ENCODE measurements at regions not wholly inside any gene's neighbourhood (a gene's known extent, or its start where the extent isn't known, plus 50 kb on each side); places are given as distances from the start of the nearest gene placed in this dataset.

DNA sequence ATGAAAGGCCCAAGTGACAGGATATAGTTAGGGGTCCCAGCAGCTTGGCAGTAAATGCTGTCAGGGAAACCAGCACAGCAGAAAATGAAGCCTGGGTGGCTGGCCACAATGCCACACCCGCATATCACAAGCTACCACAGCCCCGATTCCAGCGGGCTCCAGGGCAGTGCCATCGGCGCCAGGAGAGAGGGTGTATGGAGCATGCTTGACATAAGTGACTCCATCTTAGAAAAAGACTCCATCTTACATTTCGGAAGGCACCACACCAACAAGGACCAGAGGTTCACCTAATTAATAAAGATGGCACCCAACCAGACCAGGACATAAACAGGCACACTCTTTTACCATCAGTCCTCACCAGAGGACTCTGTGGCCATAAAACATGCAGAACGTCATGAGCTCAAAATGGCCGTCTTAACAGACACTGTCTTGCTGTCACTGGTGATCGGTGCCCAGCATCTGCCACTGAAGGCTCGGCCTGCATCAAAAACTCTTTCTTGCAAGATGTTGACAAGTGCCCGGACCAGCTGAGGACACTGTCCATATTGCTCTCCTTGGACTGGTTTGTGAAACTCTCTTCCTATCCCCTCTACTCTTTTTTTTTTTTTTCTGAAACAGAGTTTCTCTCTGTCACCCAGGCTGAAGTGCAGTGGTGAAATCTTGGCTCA lies 67.4 kb upstream of the SPIN1 start:
- WGBS, result 85% methylated on average over 11 of the region's 11 CpGs
- H3K27me3 ChIP-seq, result peaks cover 0 to 6% (median 0%) of the 10 kb centered on the region in 4 donors
- TF ChIP-seq EP300 (IDR thresholded peaks at IDR 0.05) (no peak), POLR2A (IDR thresholded peaks at IDR 0.05; ENCODE audit: low read depth) (no peak), POLR2AphosphoS5 (IDR thresholded peaks at IDR 0.05) (no peak)
- TF ChIP-seq, protein P1, sequence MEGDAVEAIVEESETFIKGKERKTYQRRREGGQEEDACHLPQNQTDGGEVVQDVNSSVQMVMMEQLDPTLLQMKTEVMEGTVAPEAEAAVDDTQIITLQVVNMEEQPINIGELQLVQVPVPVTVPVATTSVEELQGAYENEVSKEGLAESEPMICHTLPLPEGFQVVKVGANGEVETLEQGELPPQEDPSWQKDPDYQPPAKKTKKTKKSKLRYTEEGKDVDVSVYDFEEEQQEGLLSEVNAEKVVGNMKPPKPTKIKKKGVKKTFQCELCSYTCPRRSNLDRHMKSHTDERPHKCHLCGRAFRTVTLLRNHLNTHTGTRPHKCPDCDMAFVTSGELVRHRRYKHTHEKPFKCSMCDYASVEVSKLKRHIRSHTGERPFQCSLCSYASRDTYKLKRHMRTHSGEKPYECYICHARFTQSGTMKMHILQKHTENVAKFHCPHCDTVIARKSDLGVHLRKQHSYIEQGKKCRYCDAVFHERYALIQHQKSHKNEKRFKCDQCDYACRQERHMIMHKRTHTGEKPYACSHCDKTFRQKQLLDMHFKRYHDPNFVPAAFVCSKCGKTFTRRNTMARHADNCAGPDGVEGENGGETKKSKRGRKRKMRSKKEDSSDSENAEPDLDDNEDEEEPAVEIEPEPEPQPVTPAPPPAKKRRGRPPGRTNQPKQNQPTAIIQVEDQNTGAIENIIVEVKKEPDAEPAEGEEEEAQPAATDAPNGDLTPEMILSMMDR (IDR thresholded peaks at IDR 0.05), result no peak
- intact Hi-C loops (cut with DNase I), result no loop called here
- no peaks in the 10 kb centered on the region for H3K9me3 ChIP-seq
- H3K4me1 ChIP-seq, result no peaks in the 10 kb centered on the region
- H3K4me3 ChIP-seq, result no peak overlapping the region
- no peaks in the 10 kb centered on the region for H3K36me3 ChIP-seq
- no peak for DNase-seq (ENCODE audit: extremely low spot score)
- no peak overlapping the region for H3K27ac ChIP-seq (replicated peaks in 1 of 4)

DNA sequence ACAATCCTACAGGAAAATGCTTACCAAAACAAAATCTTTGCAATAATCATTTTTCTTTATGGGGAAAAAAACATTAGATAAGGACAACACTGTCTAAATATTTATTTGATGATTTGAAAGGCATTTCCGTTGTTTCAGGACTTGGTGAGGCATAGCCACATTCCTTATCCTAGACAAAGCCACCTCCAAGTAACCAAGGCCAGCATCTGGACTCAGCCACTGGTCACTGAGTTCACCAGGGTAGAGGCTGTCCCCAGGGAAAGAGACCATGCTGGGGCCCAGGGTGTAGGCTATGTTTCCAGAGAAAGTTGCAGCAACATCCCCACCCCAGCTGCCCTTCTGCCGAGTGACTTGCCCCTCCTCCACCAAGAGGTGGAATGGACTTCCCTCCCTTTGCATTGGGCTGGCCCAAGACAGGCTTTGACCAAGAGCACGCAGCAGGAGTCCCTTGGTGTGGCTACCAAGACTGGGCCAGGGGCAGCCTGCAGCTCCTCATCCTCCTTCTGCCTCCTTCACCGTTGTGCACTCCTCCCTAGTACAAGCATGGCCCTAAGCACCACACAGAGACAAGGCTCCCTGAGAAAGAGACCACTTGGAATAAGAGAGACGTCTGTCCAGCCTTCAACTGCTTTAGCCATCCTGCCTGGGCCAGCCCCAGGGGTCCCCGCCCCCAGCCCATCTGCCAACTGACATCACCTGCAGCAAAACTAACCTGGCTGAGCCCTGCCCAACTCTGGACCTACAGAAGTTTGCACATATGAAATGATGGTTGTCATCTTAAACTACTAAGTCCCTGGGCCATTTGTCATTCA lies 68.1 kb upstream of the SPIN1 start:
- intact Hi-C loops (cut with DNase I), result no loop called here
- DNase-seq (ENCODE audit: extremely low spot score), result no peak
- TF ChIP-seq POLR2AphosphoS5 (IDR thresholded peaks at IDR 0.05), result no peak
- no peak for TF ChIP-seq EP300 (IDR thresholded peaks at IDR 0.05)
- TF ChIP-seq, protein P1 (IDR thresholded peaks at IDR 0.05), result no peak
- no peak for TF ChIP-seq POLR2A (IDR thresholded peaks at IDR 0.05; ENCODE audit: low read depth)
- Histone ChIP-seq H3K27me3 (no peaks in the 10 kb centered on the region), H3K27ac (replicated peaks in 1 of 4) (no peak overlapping the region), H3K4me3 (no peak overlapping the region), H3K36me3 (no peaks in the 10 kb centered on the region), H3K4me1 (no peaks in the 10 kb centered on the region), H3K9me3 (no peaks in the 10 kb centered on the region)
- WGBS, result 43% methylated on average over 1 of the region's 6 CpGs

DNA sequence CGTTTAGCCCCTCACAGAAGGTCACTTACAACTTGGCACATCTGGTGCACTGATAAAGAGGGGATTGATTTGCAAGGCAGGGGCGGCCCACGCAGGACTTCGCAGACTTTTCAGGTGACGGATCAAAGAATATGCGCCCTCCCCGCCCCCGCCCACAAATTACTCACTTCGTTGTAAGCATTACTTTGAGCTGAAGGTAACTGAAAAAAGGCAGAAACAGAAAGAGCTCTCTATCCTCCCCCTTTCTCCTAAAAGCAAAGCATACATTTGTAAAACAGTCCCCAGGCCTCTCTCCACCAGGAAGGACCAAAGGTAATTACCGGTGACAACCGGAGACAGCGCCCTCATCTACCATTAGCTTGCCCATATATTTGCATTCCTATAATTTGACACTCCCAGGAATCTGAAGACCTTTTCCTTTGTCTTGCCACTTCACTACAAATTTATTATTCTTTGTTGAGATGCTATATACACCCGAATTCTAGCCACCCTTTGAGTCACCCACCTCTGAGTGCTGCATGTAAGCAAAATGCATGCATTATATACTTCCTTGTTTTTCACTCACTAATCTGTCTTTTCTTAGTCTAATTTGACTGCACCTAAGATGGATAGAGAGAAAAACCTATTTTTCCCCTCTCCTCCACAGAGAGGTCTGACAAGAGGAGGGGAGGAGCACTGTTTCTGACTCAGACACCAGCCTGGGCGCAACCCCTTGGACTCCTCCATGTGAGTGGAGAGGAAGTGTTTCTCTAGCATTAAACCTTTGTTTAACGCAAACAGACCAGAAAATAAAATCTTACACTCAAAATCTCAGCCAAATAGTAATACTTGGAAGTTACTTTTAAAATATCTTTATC lies 74.7 kb upstream of the SPIN1 start:
- intact Hi-C loops (cut with DNase I), result no loop called here
- no peak for TF ChIP-seq POLR2A (IDR thresholded peaks at IDR 0.05; ENCODE audit: low read depth)
- no peak for TF ChIP-seq EP300 (IDR thresholded peaks at IDR 0.05)
- no peak for TF ChIP-seq POLR2AphosphoS5 (IDR thresholded peaks at IDR 0.05)
- TF ChIP-seq, protein P1 (IDR thresholded peaks at IDR 0.05), result no peak
- Histone ChIP-seq H3K4me3 (no peak overlapping the region), H3K9me3 (no peaks in the 10 kb centered on the region), H3K27ac (replicated peaks in 1 of 4) (no peak overlapping the region), H3K36me3 (no peaks in the 10 kb centered on the region), H3K4me1 (no peaks in the 10 kb centered on the region), H3K27me3 (no peaks in the 10 kb centered on the region)
- no peak for DNase-seq (ENCODE audit: extremely low spot score)
- 71% methylated on average over 15 of the region's 15 CpGs for WGBS

DNA sequence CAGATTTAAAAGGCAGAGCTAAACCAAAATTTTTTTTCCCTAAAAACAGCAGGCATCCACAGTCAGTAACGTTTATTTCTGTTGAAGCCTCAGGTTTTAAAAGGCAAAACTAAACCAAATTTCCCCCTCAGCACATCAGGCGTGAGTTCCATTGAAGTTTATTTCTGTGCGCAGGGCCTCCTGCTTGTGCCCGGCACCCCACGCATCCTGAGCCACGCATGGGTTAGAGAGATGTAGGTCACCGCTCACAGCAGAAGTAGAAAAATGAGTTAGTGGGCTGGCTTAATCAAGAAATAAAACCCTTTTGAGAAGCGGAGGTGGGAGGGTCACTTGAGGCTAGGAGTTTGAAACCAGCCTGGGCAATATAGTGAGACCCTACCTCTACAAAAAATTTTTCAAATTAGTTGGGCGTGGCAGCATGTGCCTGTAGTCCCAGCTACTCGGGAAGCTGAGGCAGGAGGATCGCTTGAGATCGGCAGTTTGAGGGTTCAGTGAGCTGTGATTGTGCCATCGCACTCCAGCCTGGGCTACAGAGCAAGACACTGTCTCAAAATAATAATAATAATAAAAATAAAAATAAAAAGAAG lies 75.6 kb upstream of the SPIN1 start:
- Histone ChIP-seq H3K9me3 (no peaks in the 10 kb centered on the region), H3K4me1 (no peaks in the 10 kb centered on the region), H3K27me3 (no peaks in the 10 kb centered on the region), H3K4me3 (no peak overlapping the region), H3K27ac (replicated peaks in 1 of 4) (no peak overlapping the region), H3K36me3 (no peaks in the 10 kb centered on the region)
- intact Hi-C loops (cut with DNase I), result no loop called here
- TF ChIP-seq, protein P1 (IDR thresholded peaks at IDR 0.05), result no peak
- TF ChIP-seq EP300 (IDR thresholded peaks at IDR 0.05) (no peak), POLR2AphosphoS5 (IDR thresholded peaks at IDR 0.05) (no peak), POLR2A (IDR thresholded peaks at IDR 0.05; ENCODE audit: low read depth) (no peak)
- WGBS, result 90% methylated on average over 13 of the region's 13 CpGs
- DNase-seq (ENCODE audit: extremely low spot score), result no peak
